NB4 (cell line): ENCODE measurements at regions not wholly inside any gene's neighbourhood (a gene's known extent, or its start where the extent isn't known, plus 50 kb on each side); places are given as distances from the start of the nearest gene placed in this dataset.

Source experiments
- POLR2A ChIP-seq: IDR thresholded peaks from 2 replicates; pipeline ENCODE4 v1.6.1; 2011; ENCODE audit warnings: mild to moderate bottlenecking; ENCODE audit not compliant: insufficient read length; ENCODE audit errors: extremely low read depth
- TF ChIP-seq, protein P1 (sequence below): IDR thresholded peaks from one replicate; pipeline ENCODE4 v1.5.1; 2012; ENCODE audit warnings: low read depth, low read length
- TF ChIP-seq, protein P2 (sequence below): IDR thresholded peaks from 2 replicates; pipeline ENCODE4 v1.6.1; 2011; ENCODE audit warnings: low read depth, low read length

DNA sequence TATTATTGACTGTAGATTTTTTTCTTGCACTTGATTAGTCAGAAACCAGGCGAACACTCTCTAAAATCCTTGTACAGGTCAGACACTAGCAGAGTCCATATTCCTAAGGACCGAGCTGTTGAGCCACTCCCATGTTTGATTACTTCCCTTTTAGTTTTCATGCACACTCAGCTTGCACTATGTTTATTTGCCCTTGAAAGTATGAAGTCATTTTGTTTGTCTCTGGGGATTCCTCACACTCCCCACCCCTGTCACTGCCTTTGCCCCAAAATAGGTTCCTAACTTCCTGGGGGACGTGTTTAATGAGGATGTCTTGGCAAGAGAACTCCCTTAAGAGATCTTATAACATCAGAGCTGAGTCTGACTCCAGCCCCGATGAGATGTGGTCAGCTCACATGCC is 182.1 kb downstream of the EVX1 start:
- TF ChIP-seq, protein P1, sequence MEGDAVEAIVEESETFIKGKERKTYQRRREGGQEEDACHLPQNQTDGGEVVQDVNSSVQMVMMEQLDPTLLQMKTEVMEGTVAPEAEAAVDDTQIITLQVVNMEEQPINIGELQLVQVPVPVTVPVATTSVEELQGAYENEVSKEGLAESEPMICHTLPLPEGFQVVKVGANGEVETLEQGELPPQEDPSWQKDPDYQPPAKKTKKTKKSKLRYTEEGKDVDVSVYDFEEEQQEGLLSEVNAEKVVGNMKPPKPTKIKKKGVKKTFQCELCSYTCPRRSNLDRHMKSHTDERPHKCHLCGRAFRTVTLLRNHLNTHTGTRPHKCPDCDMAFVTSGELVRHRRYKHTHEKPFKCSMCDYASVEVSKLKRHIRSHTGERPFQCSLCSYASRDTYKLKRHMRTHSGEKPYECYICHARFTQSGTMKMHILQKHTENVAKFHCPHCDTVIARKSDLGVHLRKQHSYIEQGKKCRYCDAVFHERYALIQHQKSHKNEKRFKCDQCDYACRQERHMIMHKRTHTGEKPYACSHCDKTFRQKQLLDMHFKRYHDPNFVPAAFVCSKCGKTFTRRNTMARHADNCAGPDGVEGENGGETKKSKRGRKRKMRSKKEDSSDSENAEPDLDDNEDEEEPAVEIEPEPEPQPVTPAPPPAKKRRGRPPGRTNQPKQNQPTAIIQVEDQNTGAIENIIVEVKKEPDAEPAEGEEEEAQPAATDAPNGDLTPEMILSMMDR: no peak
- TF ChIP-seq, protein P2, sequence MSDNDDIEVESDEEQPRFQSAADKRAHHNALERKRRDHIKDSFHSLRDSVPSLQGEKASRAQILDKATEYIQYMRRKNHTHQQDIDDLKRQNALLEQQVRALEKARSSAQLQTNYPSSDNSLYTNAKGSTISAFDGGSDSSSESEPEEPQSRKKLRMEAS: no peak
- no peak for TF ChIP-seq POLR2A
